Body of pancreas (tissue), 4 donors: ENCODE measurements at regions not wholly inside any gene's neighbourhood (a gene's known extent, or its start where the extent isn't known, plus 50 kb on each side); places are given as distances from the start of the nearest gene placed in this dataset.

Source experiments
- CTCF ChIP-seq, 7 experiments: fragments of 450-650 bp in 4 of 7; fragments of 200-600 bp in 3 of 7; sonication (generic) in 3 of 7; IDR thresholded peaks; one replicate each; pipeline ENCODE4 v1.5.1; 2016 to 2019; ENCODE audit warnings: antibody characterized with exemption in 7 of 7
- POLR2A ChIP-seq, 3 donors: fragments of 450-650 bp; IDR thresholded peaks; one replicate each; pipeline ENCODE4 v1.6.1; 2016; ENCODE audit warnings: antibody characterized with exemption in 3 of 3, mild to moderate bottlenecking in 2 of 3

DNA sequence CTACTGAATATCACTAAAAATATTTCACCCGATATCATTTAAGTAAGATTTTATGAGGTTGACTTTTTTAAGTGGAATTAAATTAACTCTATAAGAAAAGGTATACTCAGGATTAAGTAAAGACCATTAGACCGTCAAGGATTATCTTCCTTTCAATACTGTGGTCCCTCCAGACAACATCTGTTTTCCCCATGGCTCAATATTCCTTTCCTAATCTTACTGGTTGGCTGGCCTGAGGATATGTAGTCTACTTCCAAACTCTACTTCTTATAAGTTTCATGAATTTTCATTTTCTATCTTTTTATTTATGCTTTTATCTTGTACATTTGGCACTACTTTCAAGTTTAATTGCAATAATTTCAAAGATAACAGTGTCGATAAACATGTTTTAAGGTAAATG, 725.4 kb downstream of the PCDH7 start:
- no peak for TF ChIP-seq CTCF (IDR thresholded peaks at IDR 0.05)
- no peak for TF ChIP-seq POLR2A (IDR thresholded peaks at IDR 0.05)
